Naive thymus-derived CD8-positive, alpha-beta T cell (primary cell): ENCODE measurements at regions not wholly inside any gene's neighbourhood (a gene's known extent, or its start where the extent isn't known, plus 50 kb on each side); places are given as distances from the start of the nearest gene placed in this dataset.
"Not testable (repeated sequence)": the region's sequence is repeated elsewhere in the genome, so short reads cannot be mapped to it uniquely, and the experiment has no call there.

Source experiments
- ATAC-seq, 2 donors: fragments of 150-1000 bp; cut with Tn5 transposase in 1 of 2; sonication (Bioruptor Pico), chemical (Tn5 transposase) in 1 of 2; 1 replicate in 1 of 2; 2 replicates in 1 of 2; pipeline ENCODE4 v1.10.0; 2021; ENCODE audit warnings: mild to moderate bottlenecking in 2 of 2, moderate library complexity in 2 of 2
- POLR2A ChIA-PET: fragments of 350-600 bp; sonication (Branson Sonifier 250); formaldehyde crosslinking; loops from one replicate; lab custom pipeline; 2021; ENCODE audit warnings: antibody characterized with exemption; lab: Charles Lee
- DNase-seq, 10 donors: peaks; one replicate each; pipeline versions ENCODE4 v3.0.0 to v3.0.0-alpha.2; 2020 to 2022
- H3K27ac Mint-ChIP-seq, 10 donors: one replicate each; pipeline ENCODE4 v1.8.0; 2020 to 2022; ENCODE audit warnings: mild to moderate bottlenecking in 10 of 10, mixed read lengths in 10 of 10, moderate library complexity in 4 of 10, inconsistent platforms in 1 of 10
- H3K27me3 Mint-ChIP-seq, 5 donors: one replicate each; pipeline ENCODE4 v1.8.0; 2021 to 2022; ENCODE audit warnings: mixed read lengths in 5 of 5
- H3K36me3 Mint-ChIP-seq, 3 donors: one replicate each; pipeline ENCODE4 v1.8.0; 2020 to 2022; ENCODE audit warnings: mixed read lengths in 3 of 3, mild to moderate bottlenecking in 2 of 3, inconsistent platforms in 1 of 3
- H3K4me1 Mint-ChIP-seq, 4 donors: one replicate each; pipeline ENCODE4 v1.8.0; 2021 to 2022; ENCODE audit warnings: mixed read lengths in 4 of 4
- H3K4me3 Mint-ChIP-seq, 10 donors: one replicate each; pipeline ENCODE4 v1.8.0; 2020 to 2022; ENCODE audit warnings: mild to moderate bottlenecking in 10 of 10, mixed read lengths in 10 of 10, moderate library complexity in 6 of 10, inconsistent platforms in 1 of 10
- H3K9me3 Mint-ChIP-seq, 9 donors: one replicate each; pipeline ENCODE4 v1.8.0; 2020 to 2022; ENCODE audit warnings: mixed read lengths in 9 of 9, mild to moderate bottlenecking in 3 of 9, inconsistent platforms in 1 of 9, moderate library complexity in 1 of 9

GRCh38 chr1:88557014-88557413 is 127.1 kb upstream of the PKN2 start:
- H3K36me3 Mint-ChIP-seq: no peaks in the 10 kb centered on the region

GRCh38 chr1:88560621-88561020 is 123.5 kb upstream of the PKN2 start:
- no peak for ATAC-seq

More at GRCh38 chr1:88557014-88557413, 127.1 kb upstream of the PKN2 start:
- ATAC-seq: no peak
- Mint-ChIP-seq H3K9me3 (no peaks in the 10 kb centered on the region), H3K4me3 (no peak overlapping the region), H3K27me3 (peaks cover 0 to 4% (median 0%) of the 10 kb centered on the region in 5 donors), H3K4me1 (no peaks in the 10 kb centered on the region), H3K27ac (no peak overlapping the region)
- no peak for DNase-seq
- POLR2A ChIA-PET: no interaction called here

GRCh38 chr1:88562991-88563390 is 121.1 kb upstream of the PKN2 start:
- no peak overlapping the region for H3K27ac Mint-ChIP-seq
- H3K27me3 Mint-ChIP-seq: peaks cover 0 to 8% (median 0%) of the 10 kb centered on the region in 5 donors
- H3K4me1 Mint-ChIP-seq: no peaks in the 10 kb centered on the region
- ATAC-seq (no peak), DNase-seq (no peak)
- no peak overlapping the region for H3K4me3 Mint-ChIP-seq
- no peaks in the 10 kb centered on the region for H3K9me3 Mint-ChIP-seq
- H3K36me3 Mint-ChIP-seq: no peaks in the 10 kb centered on the region
- POLR2A ChIA-PET: no interaction called here

More at GRCh38 chr1:88560621-88561020, 123.5 kb upstream of the PKN2 start:
- Mint-ChIP-seq H3K4me1 (no peaks in the 10 kb centered on the region), H3K27me3 (peaks cover 0 to 8% (median 0%) of the 10 kb centered on the region in 5 donors), H3K9me3 (no peaks in the 10 kb centered on the region), H3K4me3 (no peak overlapping the region), H3K36me3 (no peaks in the 10 kb centered on the region), H3K27ac (no peak overlapping the region)
- POLR2A ChIA-PET: no interaction called here
- DNase-seq: no peak

GRCh38 chr1:88566615-88567387 is 117.3 kb upstream of the PKN2 start:
- DNase-seq (no peak), ATAC-seq (no peak)
- H3K36me3 Mint-ChIP-seq: no peaks in the 10 kb centered on the region
- POLR2A ChIA-PET: no interaction called here
- H3K27me3 Mint-ChIP-seq: peaks cover 2 to 13% (median 8%) of the 10 kb centered on the region in 5 donors
- H3K9me3 Mint-ChIP-seq: no peaks in the 10 kb centered on the region
- H3K4me1 Mint-ChIP-seq: no peaks in the 10 kb centered on the region
- H3K27ac Mint-ChIP-seq: no peak overlapping the region
- no peak overlapping the region for H3K4me3 Mint-ChIP-seq

- no peak overlapping the region for H3K4me3 Mint-ChIP-seq
- DNase-seq (no peak), ATAC-seq (no peak)
- H3K4me1 Mint-ChIP-seq: no peaks in the 10 kb centered on the region
- H3K36me3 Mint-ChIP-seq: no peaks in the 10 kb centered on the region
- H3K27ac Mint-ChIP-seq: no peak overlapping the region
- H3K9me3 Mint-ChIP-seq: no peaks in the 10 kb centered on the region
- POLR2A ChIA-PET: no interaction called here
- peaks cover 5 to 19% (median 14%) of the 10 kb centered on the region in 5 donors for H3K27me3 Mint-ChIP-seq
Measured at GRCh38 chr1:88571506-88571905, 112.6 kb upstream of the PKN2 start.

- H3K36me3 Mint-ChIP-seq: no peaks in the 10 kb centered on the region
- peaks cover 0 to 4% (median 0%) of the 10 kb centered on the region in 9 donors for H3K9me3 Mint-ChIP-seq
- POLR2A ChIA-PET: no interaction called here
- peaks cover 12 to 39% (median 25%) of the 10 kb centered on the region in 5 donors for H3K27me3 Mint-ChIP-seq
- H3K27ac Mint-ChIP-seq: no peak overlapping the region
- no peak for ATAC-seq
- no peaks in the 10 kb centered on the region for H3K4me1 Mint-ChIP-seq
- DNase-seq: no peak
- no peak overlapping the region for H3K4me3 Mint-ChIP-seq
Measured at GRCh38 chr1:88579598-88579997, 104.5 kb upstream of the PKN2 start.

GRCh38 chr1:88581703-88582102 is 102.4 kb upstream of the PKN2 start:
- peaks cover 17 to 53% (median 29%) of the 10 kb centered on the region in 5 donors for H3K27me3 Mint-ChIP-seq
- DNase-seq (no peak), ATAC-seq (no peak)
- H3K9me3 Mint-ChIP-seq: peaks cover 0 to 21% (median 4%) of the 10 kb centered on the region in 9 donors
- peaks cover 0 to 10% (median 0%) of the 10 kb centered on the region in 3 donors for H3K36me3 Mint-ChIP-seq
- no peak overlapping the region for H3K27ac Mint-ChIP-seq
- POLR2A ChIA-PET: no interaction called here
- no peak overlapping the region for H3K4me3 Mint-ChIP-seq
- no peaks in the 10 kb centered on the region for H3K4me1 Mint-ChIP-seq

GRCh38 chr1:88593358-88593757 is 90.7 kb upstream of the PKN2 start:
- H3K27me3 Mint-ChIP-seq: peaks cover under 1 to 8% (median 4%) of the 10 kb centered on the region in 5 donors
- peaks cover 0 to 26% (median 11%) of the 10 kb centered on the region in 9 donors for H3K9me3 Mint-ChIP-seq
- ATAC-seq: no peak
- no peak for DNase-seq
- peaks cover 0 to 3% (median 0%) of the 10 kb centered on the region in 4 donors for H3K4me1 Mint-ChIP-seq
- H3K27ac Mint-ChIP-seq: no peak overlapping the region
- H3K36me3 Mint-ChIP-seq: peaks cover 0 to 13% (median 3%) of the 10 kb centered on the region in 3 donors
- POLR2A ChIA-PET: no interaction called here
- H3K4me3 Mint-ChIP-seq: no peak overlapping the region

- Mint-ChIP-seq H3K27ac (no peak overlapping the region), H3K4me3 (no peak overlapping the region), H3K27me3 (peaks cover 0 to 5% (median 0%) of the 10 kb centered on the region in 5 donors), H3K36me3 (peaks cover 0 to 20% (median 3%) of the 10 kb centered on the region in 3 donors), H3K9me3 (peaks cover 0 to 24% (median 9%) of the 10 kb centered on the region in 9 donors), H3K4me1 (peaks cover 0 to 3% (median 0%) of the 10 kb centered on the region in 4 donors)
- POLR2A ChIA-PET: no interaction called here
- DNase-seq: peak in 3 of 10 donors; percentile 14 to 40 (median 39)
- ATAC-seq: peak; percentile 66 to 73
Measured at GRCh38 chr1:88595355-88596002, 88.6 kb upstream of the PKN2 start.

- peaks cover 0 to 20% (median 3%) of the 10 kb centered on the region in 3 donors for H3K36me3 Mint-ChIP-seq
- H3K27ac Mint-ChIP-seq, H3K27me3 Mint-ChIP-seq, DNase-seq, H3K4me3 Mint-ChIP-seq, POLR2A ChIA-PET, ATAC-seq, H3K4me1 Mint-ChIP-seq: not testable (repeated sequence)
- H3K9me3 Mint-ChIP-seq: peaks cover 0 to 23% (median 9%) of the 10 kb centered on the region in 9 donors
Measured at GRCh38 chr1:88597973-88598372, 86.1 kb upstream of the PKN2 start.

GRCh38 chr1:88608139-88608943 is 75.7 kb upstream of the PKN2 start:
- no peak overlapping the region for H3K4me3 Mint-ChIP-seq
- peaks cover 0 to 5% (median 0%) of the 10 kb centered on the region in 4 donors for H3K4me1 Mint-ChIP-seq
- no peaks in the 10 kb centered on the region for H3K36me3 Mint-ChIP-seq
- no peak overlapping the region for H3K27ac Mint-ChIP-seq
- H3K27me3 Mint-ChIP-seq: peaks cover 0 to 1% (median 0%) of the 10 kb centered on the region in 5 donors
- ATAC-seq (peak; percentile 52 to 53), DNase-seq (peak in 3 of 10 donors; percentile 12 to 27 (median 14))
- POLR2A ChIA-PET: no interaction called here
- H3K9me3 Mint-ChIP-seq: no peaks in the 10 kb centered on the region

- Mint-ChIP-seq H3K4me1 (peaks cover 0 to 5% (median 0%) of the 10 kb centered on the region in 4 donors), H3K4me3 (no peak overlapping the region), H3K9me3 (peaks cover 0 to under 1% (median 0%) of the 10 kb centered on the region in 9 donors), H3K36me3 (peaks cover 0 to 1% (median 0%) of the 10 kb centered on the region in 3 donors), H3K27ac (no peak overlapping the region), H3K27me3 (peaks cover 0 to 1% (median 0%) of the 10 kb centered on the region in 5 donors)
- POLR2A ChIA-PET: no interaction called here
- no peak for ATAC-seq
- no peak for DNase-seq
Measured at GRCh38 chr1:88609051-88609450, 75.0 kb upstream of the PKN2 start.
